HEK293 (cell line): ENCODE measurements at regions not wholly inside any gene's neighbourhood (a gene's known extent, or its start where the extent isn't known, plus 50 kb on each side); places are given as distances from the start of the nearest gene placed in this dataset.
"Not testable (repeated sequence)": the region's sequence is repeated elsewhere in the genome, so short reads cannot be mapped to it uniquely, and the experiment has no call there.

ENCODE experiments used
- CTCF ChIA-PET: fragments of 350-600 bp; formaldehyde crosslinking; extraction: SDS; loops from one replicate; lab custom pipeline; 2021; ENCODE audit warnings: antibody characterized with exemption; lab: Yijun Ruan, JAX
- POLR2A ChIA-PET: fragments of 300-600 bp; formaldehyde crosslinking; extraction: SDS; loops from one replicate; lab custom pipeline; 2020; ENCODE audit warnings: antibody characterized with exemption, inconsistent platforms; lab: Yijun Ruan, JAX
- H3K27ac ChIP-seq: fragments of 200-500 bp; sonication (Bioruptor generic); 2 replicates; pipeline ENCODE4 v1.5.1; 2014; ENCODE audit warnings: low read depth, low read length, control low read depth, inconsistent platforms; ENCODE audit errors: extremely low read depth
- H3K36me3 ChIP-seq, 2 experiments: fragments of 200-500 bp in 1 of 2; sonication (Bioruptor generic) in 1 of 2; 1 replicate in 1 of 2; 2 replicates in 1 of 2; pipeline ENCODE4 v1.5.1; 2014 to 2017; ENCODE audit warnings: inconsistent platforms in 2 of 2, low read length in 2 of 2; ENCODE audit not compliant: control insufficient read depth in 2 of 2, insufficient read depth in 1 of 2
- H3K4me1 ChIP-seq: fragments of 200-500 bp; sonication (Bioruptor generic); 2 replicates; pipeline ENCODE4 v1.5.1; 2014; ENCODE audit warnings: mild to moderate bottlenecking, low read length, inconsistent platforms; ENCODE audit not compliant: control insufficient read depth, insufficient read depth
- H3K4me3 ChIP-seq: 2 replicates; pipeline ENCODE4 v1.5.1; 2011; ENCODE audit warnings: low read depth, mild to moderate bottlenecking, control low read depth, low read length, moderate library complexity
- H3K9me3 ChIP-seq: fragments of 200-500 bp; sonication (Bioruptor generic); 2 replicates; pipeline ENCODE4 v1.5.1; 2014; ENCODE audit warnings: low read depth, low read length, inconsistent platforms; ENCODE audit not compliant: control insufficient read depth, insufficient read depth
- EGR2 ChIP-seq: fragments of 450-650 bp; formaldehyde crosslinking; IDR thresholded peaks from 2 replicates; pipeline ENCODE4 v1.5.1; 2016; ENCODE audit warnings: low read depth, missing biosample characterization, missing genetic modification characterization
- HIC1 ChIP-seq: fragments of 450-650 bp; formaldehyde crosslinking; IDR thresholded peaks from 2 replicates; pipeline ENCODE4 v1.5.1; 2016; ENCODE audit warnings: missing biosample characterization, missing genetic modification characterization
- INSM2 ChIP-seq: fragments of 450-650 bp; formaldehyde crosslinking; IDR thresholded peaks from 2 replicates; pipeline ENCODE4 v1.5.1; 2016; ENCODE audit warnings: missing biosample characterization, missing genetic modification characterization
- KLF1 ChIP-seq: fragments of 450-650 bp; formaldehyde crosslinking; IDR thresholded peaks from 2 replicates; pipeline ENCODE4 v1.5.1; 2016; ENCODE audit warnings: missing biosample characterization, missing genetic modification characterization
- KLF10 ChIP-seq: fragments of 450-650 bp; IDR thresholded peaks from 2 replicates; pipeline ENCODE4 v1.5.1; 2018; ENCODE audit warnings: missing biosample characterization, mild to moderate bottlenecking, missing genetic modification characterization
- KLF17 ChIP-seq: fragments of 450-650 bp; formaldehyde crosslinking; IDR thresholded peaks from 2 replicates; pipeline ENCODE4 v1.5.1; 2016; ENCODE audit warnings: missing biosample characterization, missing genetic modification characterization
- KLF9 ChIP-seq: fragments of 450-650 bp; formaldehyde crosslinking; IDR thresholded peaks from 2 replicates; pipeline ENCODE4 v1.5.1; 2016; ENCODE audit warnings: missing biosample characterization, missing genetic modification characterization, low read depth
- MZF1 ChIP-seq: fragments of 450-650 bp; formaldehyde crosslinking; IDR thresholded peaks from 2 replicates; pipeline ENCODE4 v1.5.1; 2017; ENCODE audit warnings: missing biosample characterization, missing genetic modification characterization, borderline replicate concordance
- OSR2 ChIP-seq: fragments of 450-650 bp; formaldehyde crosslinking; IDR thresholded peaks from 2 replicates; pipeline ENCODE4 v1.5.1; 2016; ENCODE audit warnings: missing biosample characterization, missing genetic modification characterization
- SP7 ChIP-seq: fragments of 450-650 bp; formaldehyde crosslinking; IDR thresholded peaks from 2 replicates; pipeline ENCODE4 v1.5.1; 2016; ENCODE audit warnings: missing biosample characterization, missing genetic modification characterization
- ZEB2 ChIP-seq: fragments of 450-650 bp; formaldehyde crosslinking; IDR thresholded peaks from 2 replicates; pipeline ENCODE4 v1.5.1; 2016; ENCODE audit warnings: missing biosample characterization, missing genetic modification characterization
- ZNF146 ChIP-seq: fragments of 450-650 bp; formaldehyde crosslinking; IDR thresholded peaks from 2 replicates; pipeline ENCODE4 v1.5.1; 2016; ENCODE audit warnings: missing biosample characterization, missing genetic modification characterization
- ZNF184 ChIP-seq: fragments of 450-650 bp; IDR thresholded peaks from 2 replicates; pipeline ENCODE4 v1.5.1; 2018; ENCODE audit warnings: missing biosample characterization, mild to moderate bottlenecking, missing genetic modification characterization
- ZNF266 ChIP-seq: fragments of 450-650 bp; formaldehyde crosslinking; IDR thresholded peaks from 2 replicates; pipeline ENCODE4 v1.5.1; 2016; ENCODE audit warnings: missing biosample characterization, missing genetic modification characterization, low read depth
- ZNF324 ChIP-seq: fragments of 450-650 bp; formaldehyde crosslinking; IDR thresholded peaks from 2 replicates; pipeline ENCODE4 v1.5.1; 2016; ENCODE audit warnings: missing biosample characterization, missing genetic modification characterization
- ZNF549 ChIP-seq: fragments of 450-650 bp; IDR thresholded peaks from 2 replicates; pipeline ENCODE4 v1.5.1; 2018; ENCODE audit warnings: missing biosample characterization, missing genetic modification characterization, mild to moderate bottlenecking, inconsistent platforms, moderate library complexity
- ZNF629 ChIP-seq: fragments of 450-650 bp; formaldehyde crosslinking; IDR thresholded peaks from 2 replicates; pipeline ENCODE4 v1.5.1; 2017; ENCODE audit warnings: missing biosample characterization, missing genetic modification characterization
- ZNF76 ChIP-seq: fragments of 450-650 bp; formaldehyde crosslinking; IDR thresholded peaks from 2 replicates; pipeline ENCODE4; 2016; ENCODE audit warnings: low read depth, missing biosample characterization, missing genetic modification characterization, borderline replicate concordance
- TF ChIP-seq, protein P1 (sequence below): fragments of 450-650 bp; formaldehyde crosslinking; IDR thresholded peaks from 2 replicates; pipeline ENCODE4 v1.5.1; 2016; ENCODE audit warnings: missing biosample characterization, missing genetic modification characterization
- TF ChIP-seq, protein P2 (sequence below): fragments of 450-650 bp; formaldehyde crosslinking; conservative IDR thresholded peaks from 2 replicates; pipeline ENCODE4 v1.5.1; 2016; ENCODE audit warnings: low read depth, missing biosample characterization, missing genetic modification characterization

DNA sequence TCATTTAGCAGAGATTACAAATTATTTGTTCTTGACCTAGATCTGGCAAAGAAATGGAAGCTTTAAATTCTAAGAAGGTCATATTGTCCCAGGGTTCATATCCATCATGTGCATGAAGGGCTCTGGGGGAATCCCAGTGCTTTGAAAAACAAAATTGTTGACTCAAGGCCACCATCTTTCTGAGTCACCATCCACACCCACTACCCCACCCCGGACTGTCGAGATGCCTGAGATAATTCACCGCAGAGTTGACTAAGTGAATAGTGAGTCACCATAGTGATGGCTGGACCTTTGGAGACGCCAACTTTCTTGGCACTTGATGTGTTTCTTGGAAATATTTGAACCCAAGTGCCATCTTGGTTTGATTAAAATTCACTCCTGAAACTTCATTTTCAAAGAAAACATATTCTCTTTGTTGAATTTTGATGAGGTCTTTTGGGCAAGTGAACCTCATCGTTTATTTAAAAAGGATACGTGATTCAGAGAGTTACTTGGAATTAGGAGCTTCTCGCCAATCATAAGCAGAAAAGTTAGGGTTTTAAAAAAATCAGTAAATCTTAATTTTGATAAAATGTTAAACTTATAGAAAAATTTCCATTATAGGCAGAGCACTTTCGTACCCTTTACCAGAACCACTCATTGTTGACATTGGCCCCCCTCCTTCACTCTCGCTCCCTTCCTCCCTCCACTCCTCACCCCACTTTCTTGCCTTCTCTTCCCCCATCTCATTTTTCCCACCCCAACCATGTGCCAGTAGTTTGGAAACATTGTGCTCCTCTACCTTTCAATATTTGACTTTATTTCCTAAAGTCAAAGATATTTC is 53.0 kb upstream of the LYZL2 start:
- H3K4me1 ChIP-seq, POLR2A ChIA-PET, H3K9me3 ChIP-seq: not testable (repeated sequence)
- CTCF ChIA-PET, result interaction anchor here (0.7 to 1.1 kb wide), 2 partner anchors 13 to 43 kb away, joined by 3 to 4 read pairs; no protein-coding TSS in a partner anchor
- peak; percentile 68 for TF ChIP-seq KLF10 (tag by site-specific recombination)
- TF ChIP-seq KLF17, result peak; percentile 61; the same call in 1 of the 2 replicates
- peak; percentile 41; the same call in 1 of the 2 replicates for TF ChIP-seq SP7
- TF ChIP-seq EGR2, result 0 out of 2 replicates have a peak, but pooled peaks have one; percentile 27
- peak; percentile 55; the same call in 1 of the 2 replicates for TF ChIP-seq ZNF184 (tag by site-specific recombination)
- TF ChIP-seq ZEB2, result 0 out of 2 replicates have a peak, but pooled peaks have one; percentile 30
- TF ChIP-seq ZNF629, result peak; percentile 60
- TF ChIP-seq ZNF324 (tag by site-specific recombination), result 0 out of 2 replicates have a peak, but pooled peaks have one; percentile 27
- peak; percentile 40; the same call in 1 of the 2 replicates for TF ChIP-seq KLF9
- 0 out of 2 replicates have a peak, but pooled peaks have one; percentile 33 for TF ChIP-seq INSM2 (tag by site-specific recombination)
- TF ChIP-seq KLF1 (tag by site-specific recombination), result peak; percentile 93
- TF ChIP-seq, all 188 proteins: peak for 11; not testable (repeated sequence) for 177
- H3K4me3 ChIP-seq, H3K36me3 ChIP-seq, H3K27ac ChIP-seq: not testable (repeated sequence)

DNA sequence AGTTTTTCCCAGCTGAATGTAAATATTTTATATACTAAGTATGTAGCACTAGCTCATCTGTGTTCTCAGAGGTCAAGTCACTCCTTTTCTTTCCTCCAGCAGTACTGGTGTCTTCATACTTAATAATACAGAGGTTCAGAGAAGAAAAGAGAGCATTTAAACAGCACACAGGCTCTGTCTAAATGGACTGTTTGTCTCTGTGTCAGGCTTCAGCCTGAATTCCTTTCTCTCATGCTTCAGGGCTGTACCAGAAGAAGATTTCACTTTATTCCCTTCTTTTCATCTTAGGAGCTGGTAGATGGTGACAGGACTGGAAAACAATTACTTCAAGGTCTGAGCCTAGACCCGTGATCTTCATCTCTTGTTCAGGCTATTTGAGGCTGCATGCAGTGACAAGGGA is 51.4 kb upstream of the LYZL2 start:
- Histone ChIP-seq H3K36me3 (no peaks in the 10 kb centered on the region), H3K27ac (no peak overlapping the region), H3K4me1 (no peaks in the 10 kb centered on the region), H3K9me3 (no peaks in the 10 kb centered on the region), H3K4me3 (no peak overlapping the region)
- ChIA-PET POLR2A (no interaction called here), CTCF (interaction anchor here (0.7 to 1.6 kb wide), 3 partner anchors 10 to 304 kb away, joined by 3 to 15 read pairs (median 5); no protein-coding TSS in a partner anchor)
- TF ChIP-seq ZNF324 (tag by site-specific recombination) (no peak), OSR2 (no peak), ZNF549 (tag by site-specific recombination) (no peak), ZNF146 (tag by site-specific recombination) (no peak), MZF1 (tag by site-specific recombination) (no peak), ZNF76 (no peak), HIC1 (tag by site-specific recombination) (no peak), ZEB2 (no peak), ZNF266 (no peak)
- TF ChIP-seq, protein P1, sequence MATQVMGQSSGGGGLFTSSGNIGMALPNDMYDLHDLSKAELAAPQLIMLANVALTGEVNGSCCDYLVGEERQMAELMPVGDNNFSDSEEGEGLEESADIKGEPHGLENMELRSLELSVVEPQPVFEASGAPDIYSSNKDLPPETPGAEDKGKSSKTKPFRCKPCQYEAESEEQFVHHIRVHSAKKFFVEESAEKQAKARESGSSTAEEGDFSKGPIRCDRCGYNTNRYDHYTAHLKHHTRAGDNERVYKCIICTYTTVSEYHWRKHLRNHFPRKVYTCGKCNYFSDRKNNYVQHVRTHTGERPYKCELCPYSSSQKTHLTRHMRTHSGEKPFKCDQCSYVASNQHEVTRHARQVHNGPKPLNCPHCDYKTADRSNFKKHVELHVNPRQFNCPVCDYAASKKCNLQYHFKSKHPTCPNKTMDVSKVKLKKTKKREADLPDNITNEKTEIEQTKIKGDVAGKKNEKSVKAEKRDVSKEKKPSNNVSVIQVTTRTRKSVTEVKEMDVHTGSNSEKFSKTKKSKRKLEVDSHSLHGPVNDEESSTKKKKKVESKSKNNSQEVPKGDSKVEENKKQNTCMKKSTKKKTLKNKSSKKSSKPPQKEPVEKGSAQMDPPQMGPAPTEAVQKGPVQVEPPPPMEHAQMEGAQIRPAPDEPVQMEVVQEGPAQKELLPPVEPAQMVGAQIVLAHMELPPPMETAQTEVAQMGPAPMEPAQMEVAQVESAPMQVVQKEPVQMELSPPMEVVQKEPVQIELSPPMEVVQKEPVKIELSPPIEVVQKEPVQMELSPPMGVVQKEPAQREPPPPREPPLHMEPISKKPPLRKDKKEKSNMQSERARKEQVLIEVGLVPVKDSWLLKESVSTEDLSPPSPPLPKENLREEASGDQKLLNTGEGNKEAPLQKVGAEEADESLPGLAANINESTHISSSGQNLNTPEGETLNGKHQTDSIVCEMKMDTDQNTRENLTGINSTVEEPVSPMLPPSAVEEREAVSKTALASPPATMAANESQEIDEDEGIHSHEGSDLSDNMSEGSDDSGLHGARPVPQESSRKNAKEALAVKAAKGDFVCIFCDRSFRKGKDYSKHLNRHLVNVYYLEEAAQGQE (tag by site-specific recombination), result no peak
- TF ChIP-seq, protein P2, sequence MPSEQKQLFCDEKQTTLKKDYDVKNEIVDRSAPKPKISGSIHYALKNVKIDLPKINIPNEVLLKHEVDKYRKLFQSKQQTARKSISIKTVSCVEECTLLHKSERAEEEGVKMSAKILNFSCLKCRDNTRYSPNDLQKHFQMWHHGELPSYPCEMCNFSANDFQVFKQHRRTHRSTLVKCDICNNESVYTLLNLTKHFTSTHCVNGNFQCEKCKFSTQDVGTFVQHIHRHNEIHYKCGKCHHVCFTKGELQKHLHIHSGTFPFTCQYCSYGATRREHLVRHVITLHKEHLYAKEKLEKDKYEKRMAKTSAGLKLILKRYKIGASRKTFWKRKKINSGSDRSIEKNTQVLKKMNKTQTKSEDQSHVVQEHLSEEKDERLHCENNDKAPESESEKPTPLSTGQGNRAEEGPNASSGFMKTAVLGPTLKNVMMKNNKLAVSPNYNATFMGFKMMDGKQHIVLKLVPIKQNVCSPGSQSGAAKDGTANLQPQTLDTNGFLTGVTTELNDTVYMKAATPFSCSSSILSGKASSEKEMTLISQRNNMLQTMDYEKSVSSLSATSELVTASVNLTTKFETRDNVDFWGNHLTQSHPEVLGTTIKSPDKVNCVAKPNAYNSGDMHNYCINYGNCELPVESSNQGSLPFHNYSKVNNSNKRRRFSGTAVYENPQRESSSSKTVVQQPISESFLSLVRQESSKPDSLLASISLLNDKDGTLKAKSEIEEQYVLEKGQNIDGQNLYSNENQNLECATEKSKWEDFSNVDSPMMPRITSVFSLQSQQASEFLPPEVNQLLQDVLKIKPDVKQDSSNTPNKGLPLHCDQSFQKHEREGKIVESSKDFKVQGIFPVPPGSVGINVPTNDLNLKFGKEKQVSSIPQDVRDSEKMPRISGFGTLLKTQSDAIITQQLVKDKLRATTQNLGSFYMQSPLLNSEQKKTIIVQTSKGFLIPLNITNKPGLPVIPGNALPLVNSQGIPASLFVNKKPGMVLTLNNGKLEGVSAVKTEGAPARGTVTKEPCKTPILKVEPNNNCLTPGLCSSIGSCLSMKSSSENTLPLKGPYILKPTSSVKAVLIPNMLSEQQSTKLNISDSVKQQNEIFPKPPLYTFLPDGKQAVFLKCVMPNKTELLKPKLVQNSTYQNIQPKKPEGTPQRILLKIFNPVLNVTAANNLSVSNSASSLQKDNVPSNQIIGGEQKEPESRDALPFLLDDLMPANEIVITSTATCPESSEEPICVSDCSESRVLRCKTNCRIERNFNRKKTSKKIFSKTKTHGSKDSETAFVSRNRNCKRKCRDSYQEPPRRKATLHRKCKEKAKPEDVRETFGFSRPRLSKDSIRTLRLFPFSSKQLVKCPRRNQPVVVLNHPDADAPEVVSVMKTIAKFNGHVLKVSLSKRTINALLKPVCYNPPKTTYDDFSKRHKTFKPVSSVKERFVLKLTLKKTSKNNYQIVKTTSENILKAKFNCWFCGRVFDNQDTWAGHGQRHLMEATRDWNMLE (tag by site-specific recombination), result no peak
